KMS-11 (cell line): ENCODE measurements at regions not wholly inside any gene's neighbourhood (a gene's known extent, or its start where the extent isn't known, plus 50 kb on each side); places are given as distances from the start of the nearest gene placed in this dataset.

ENCODE experiments used
- H2AFZ ChIP-seq: fragments of 200-600 bp; sonication (generic); 2 replicates; pipeline ENCODE4 v1.6.1; 2016; ENCODE audit warnings: antibody characterized with exemption, mixed run types, low read depth
- H3K27ac ChIP-seq: fragments of 200-600 bp; sonication (generic); 2 replicates; pipeline ENCODE4 v1.6.1; 2016; ENCODE audit warnings: mild to moderate bottlenecking, mixed run types
- H3K27me3 ChIP-seq: fragments of 200-600 bp; sonication (generic); 2 replicates; pipeline ENCODE4 v1.6.1; 2017; ENCODE audit warnings: mild to moderate bottlenecking, low read depth, mixed run types, moderate library complexity; ENCODE audit not compliant: insufficient read depth
- H3K36me3 ChIP-seq: fragments of 200-600 bp; sonication (generic); 2 replicates; pipeline ENCODE4 v1.6.1; 2017; ENCODE audit warnings: mild to moderate bottlenecking, mixed run types; ENCODE audit not compliant: insufficient read depth
- H3K4me1 ChIP-seq: fragments of 200-600 bp; sonication (generic); 2 replicates; pipeline ENCODE4 v1.6.1; 2016; ENCODE audit warnings: mild to moderate bottlenecking, low read depth, mixed run types; ENCODE audit not compliant: poor library complexity, severe bottlenecking
- H3K4me2 ChIP-seq: fragments of 200-600 bp; sonication (generic); 2 replicates; pipeline ENCODE4 v1.7.0; 2016; ENCODE audit warnings: mild to moderate bottlenecking, mixed run types
- H3K4me3 ChIP-seq: fragments of 200-600 bp; sonication (generic); IDR thresholded peaks from 2 replicates; pipeline ENCODE4 v1.6.1; 2017; ENCODE audit warnings: low read depth, low read length, mixed read lengths; ENCODE audit not compliant: insufficient read depth
- H3K79me2 ChIP-seq: fragments of 200-600 bp; sonication (generic); 2 replicates; pipeline ENCODE4 v1.6.1; 2016; ENCODE audit warnings: low read depth, mixed run types; ENCODE audit not compliant: insufficient read depth
- H3K9ac ChIP-seq: fragments of 200-600 bp; sonication (generic); 2 replicates; pipeline ENCODE4 v1.6.1; 2016; ENCODE audit warnings: mild to moderate bottlenecking, mixed run types
- H4K20me1 ChIP-seq: fragments of 200-600 bp; sonication (generic); 2 replicates; pipeline ENCODE4 v1.6.1; 2016; ENCODE audit warnings: mild to moderate bottlenecking, mixed run types; ENCODE audit not compliant: insufficient read depth
- CTCF ChIP-seq: fragments of 200-600 bp; sonication (generic); conservative IDR thresholded peaks from 2 replicates; pipeline ENCODE4 v1.6.1; 2017; ENCODE audit warnings: low read depth, mild to moderate bottlenecking, antibody characterized with exemption, low read length, moderate library complexity, mixed read lengths

DNA sequence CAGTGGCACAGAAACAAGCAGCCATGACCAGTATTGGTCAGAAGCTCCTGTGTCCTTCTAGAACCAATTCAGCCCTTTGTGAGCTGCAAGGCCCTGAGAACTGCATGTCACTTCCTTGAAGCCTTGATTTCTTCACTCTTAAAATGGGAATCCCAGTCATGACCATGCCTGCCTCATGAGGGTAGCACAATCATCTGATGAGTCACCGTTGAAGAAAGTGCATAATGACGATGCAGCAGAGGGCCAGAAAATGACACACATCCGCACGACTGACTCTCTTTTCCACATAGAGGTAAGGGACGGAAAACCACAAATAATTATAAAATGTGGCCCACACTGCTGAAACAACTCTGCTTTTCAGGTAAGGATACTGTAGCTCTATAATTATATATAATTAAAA, 777.4 kb downstream of the BCL11B start:
- no peak overlapping the region for H3K4me3 ChIP-seq
- no peaks in the 10 kb centered on the region for H3K4me1 ChIP-seq
- H3K9ac ChIP-seq: no peak overlapping the region
- H3K27me3 ChIP-seq: no peaks in the 10 kb centered on the region
- H4K20me1 ChIP-seq: no peaks in the 10 kb centered on the region
- no peak overlapping the region for H3K4me2 ChIP-seq
- H2AFZ ChIP-seq: no peak overlapping the region
- H3K79me2 ChIP-seq: no peaks in the 10 kb centered on the region
- no peak for TF ChIP-seq CTCF
- no peak overlapping the region for H3K27ac ChIP-seq
- H3K36me3 ChIP-seq: no peaks in the 10 kb centered on the region

DNA sequence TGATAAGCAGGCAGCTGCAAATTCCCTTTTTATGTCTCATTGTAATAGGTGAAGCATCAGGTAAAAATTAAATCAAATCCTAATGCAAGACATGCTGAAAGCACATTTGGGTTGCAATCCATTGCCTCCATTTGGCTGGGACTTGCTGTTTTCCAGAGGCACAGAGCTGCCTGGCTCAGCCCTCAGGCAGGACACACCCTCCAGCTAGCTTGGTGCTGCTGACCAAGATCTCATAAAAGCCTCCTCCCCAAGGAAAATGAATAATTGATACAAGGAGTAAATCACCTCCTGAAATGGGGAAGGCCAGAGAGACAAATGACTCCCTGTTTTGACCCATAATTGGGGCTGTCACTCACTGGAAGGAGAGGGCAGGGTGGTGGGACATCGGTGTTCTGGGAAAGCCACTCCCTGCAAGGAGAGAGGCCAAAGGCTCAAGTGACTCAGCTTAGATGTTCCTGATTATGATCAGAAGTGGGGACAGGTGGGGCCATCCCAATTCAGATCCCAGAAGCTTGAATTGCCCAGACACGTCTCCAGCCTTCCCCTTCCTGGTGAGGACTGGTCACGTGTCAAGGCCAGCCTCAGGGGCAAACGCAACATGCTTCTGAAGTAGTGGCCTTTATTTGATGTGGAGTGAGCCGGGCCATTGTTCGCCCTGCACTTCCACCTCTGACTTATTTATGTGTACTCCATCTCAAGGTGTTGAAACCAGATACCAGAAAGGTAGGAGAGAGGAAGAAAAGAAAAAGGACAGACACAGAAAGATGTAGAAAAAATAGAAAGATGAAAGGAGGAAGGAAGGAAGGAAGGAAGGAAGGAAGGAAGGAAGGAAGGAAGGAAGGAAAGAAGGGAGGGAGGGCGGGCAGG, 773.7 kb downstream of the BCL11B start:
- Histone ChIP-seq H3K4me2 (no peak overlapping the region), H3K36me3 (no peaks in the 10 kb centered on the region), H3K27ac (no peak overlapping the region), H3K27me3 (no peaks in the 10 kb centered on the region), H4K20me1 (no peaks in the 10 kb centered on the region), H3K9ac (no peak overlapping the region), H3K79me2 (no peaks in the 10 kb centered on the region), H3K4me1 (no peaks in the 10 kb centered on the region), H2AFZ (no peak overlapping the region), H3K4me3 (no peak overlapping the region)
- no peak for TF ChIP-seq CTCF

DNA sequence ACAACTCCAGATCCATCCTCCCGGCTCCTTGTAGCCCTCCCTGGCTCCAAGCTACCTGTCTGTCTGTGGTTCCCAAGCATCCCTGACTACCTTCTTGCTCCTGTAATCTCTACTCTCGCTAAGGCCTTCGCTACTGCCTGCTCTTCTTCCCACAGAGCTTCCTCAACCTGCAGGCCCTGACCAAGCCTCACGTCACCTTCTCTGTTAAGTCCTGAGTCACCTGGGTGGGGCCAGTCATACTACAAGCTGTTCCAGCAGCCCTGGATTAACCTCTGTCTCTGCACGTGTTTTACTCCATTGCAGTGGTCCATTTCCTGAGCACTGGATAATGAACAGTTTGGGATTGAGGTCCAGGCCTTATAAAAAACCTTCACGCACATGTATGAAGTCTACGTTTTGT, 770.7 kb downstream of the BCL11B start:
- Histone ChIP-seq H3K4me1 (no peaks in the 10 kb centered on the region), H3K4me3 (no peak overlapping the region), H2AFZ (no peak overlapping the region), H3K27me3 (no peaks in the 10 kb centered on the region), H3K27ac (no peak overlapping the region), H3K79me2 (no peaks in the 10 kb centered on the region), H3K9ac (no peak overlapping the region), H4K20me1 (no peaks in the 10 kb centered on the region), H3K4me2 (no peak overlapping the region), H3K36me3 (no peaks in the 10 kb centered on the region)
- no peak for TF ChIP-seq CTCF

- no peaks in the 10 kb centered on the region for H3K27me3 ChIP-seq
- H3K36me3 ChIP-seq: no peaks in the 10 kb centered on the region
- no peak for TF ChIP-seq CTCF
- H3K79me2 ChIP-seq: no peaks in the 10 kb centered on the region
- H3K4me3 ChIP-seq: no peak overlapping the region
- H2AFZ ChIP-seq: no peak overlapping the region
- no peak overlapping the region for H3K4me2 ChIP-seq
- no peak overlapping the region for H3K9ac ChIP-seq
- no peak overlapping the region for H3K27ac ChIP-seq
- no peaks in the 10 kb centered on the region for H4K20me1 ChIP-seq
- H3K4me1 ChIP-seq: no peaks in the 10 kb centered on the region
Measured at GRCh38 chr14:98501836-98502235, 770.2 kb downstream of the BCL11B start.
